ENCODE measurements at regions not wholly inside any gene's neighbourhood (a gene's known extent, or its start where the extent isn't known, plus 50 kb on each side); places are given as distances from the start of the nearest gene placed in this dataset.

- no peaks in the 10 kb centered on the region for H3K36me3 ChIP-seq
- H3K4me1 ChIP-seq: no peaks in the 10 kb centered on the region
- TF ChIP-seq, protein P1, sequence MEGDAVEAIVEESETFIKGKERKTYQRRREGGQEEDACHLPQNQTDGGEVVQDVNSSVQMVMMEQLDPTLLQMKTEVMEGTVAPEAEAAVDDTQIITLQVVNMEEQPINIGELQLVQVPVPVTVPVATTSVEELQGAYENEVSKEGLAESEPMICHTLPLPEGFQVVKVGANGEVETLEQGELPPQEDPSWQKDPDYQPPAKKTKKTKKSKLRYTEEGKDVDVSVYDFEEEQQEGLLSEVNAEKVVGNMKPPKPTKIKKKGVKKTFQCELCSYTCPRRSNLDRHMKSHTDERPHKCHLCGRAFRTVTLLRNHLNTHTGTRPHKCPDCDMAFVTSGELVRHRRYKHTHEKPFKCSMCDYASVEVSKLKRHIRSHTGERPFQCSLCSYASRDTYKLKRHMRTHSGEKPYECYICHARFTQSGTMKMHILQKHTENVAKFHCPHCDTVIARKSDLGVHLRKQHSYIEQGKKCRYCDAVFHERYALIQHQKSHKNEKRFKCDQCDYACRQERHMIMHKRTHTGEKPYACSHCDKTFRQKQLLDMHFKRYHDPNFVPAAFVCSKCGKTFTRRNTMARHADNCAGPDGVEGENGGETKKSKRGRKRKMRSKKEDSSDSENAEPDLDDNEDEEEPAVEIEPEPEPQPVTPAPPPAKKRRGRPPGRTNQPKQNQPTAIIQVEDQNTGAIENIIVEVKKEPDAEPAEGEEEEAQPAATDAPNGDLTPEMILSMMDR (IDR thresholded peaks at IDR 0.05): no peak
- H3K27ac ChIP-seq: no peak overlapping the region
- DNase-seq (ENCODE audit: low spot score): no peak
- no peaks in the 10 kb centered on the region for H3K27me3 ChIP-seq
- H3K4me3 ChIP-seq: no peak overlapping the region
- H3K9me3 ChIP-seq: peaks cover 0 to 11% of the 10 kb centered on the region in 2 donors
These were observed 476.6 kb upstream of the TGFBR2 start for GRCh38 chr3:30129765-30130164.

- Histone ChIP-seq H3K9me3 (peaks cover 0 to 11% of the 10 kb centered on the region in 2 donors), H3K4me1 (no peaks in the 10 kb centered on the region), H3K27ac (no peak overlapping the region), H3K27me3 (no peaks in the 10 kb centered on the region), H3K36me3 (no peaks in the 10 kb centered on the region), H3K4me3 (no peak overlapping the region)
- DNase-seq (ENCODE audit: low spot score): no peak
- TF ChIP-seq, protein P1 (IDR thresholded peaks at IDR 0.05): no peak
These were observed 476.0 kb upstream of the TGFBR2 start for GRCh38 chr3:30130391-30130790.

DNA sequence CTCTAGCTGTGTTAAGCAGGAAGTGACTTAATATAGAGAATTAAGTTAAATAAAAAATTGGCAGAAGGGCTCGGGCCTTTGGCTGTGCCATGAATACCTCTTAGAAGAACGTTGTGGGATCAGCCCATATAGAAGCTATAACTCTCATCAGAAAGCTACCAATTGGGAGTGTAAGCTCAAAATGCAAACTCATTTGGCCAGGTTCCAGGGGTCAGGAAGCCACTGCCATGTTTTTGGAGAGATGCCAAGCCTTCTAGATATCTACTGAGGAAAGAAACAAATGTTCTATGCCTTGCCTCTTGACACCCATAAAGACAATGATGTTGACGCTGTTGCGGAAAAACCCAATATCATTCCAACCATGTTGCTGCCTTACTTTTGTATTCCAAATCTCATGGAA lies 475.2 kb upstream of the TGFBR2 start:
- Histone ChIP-seq H3K4me1 (no peaks in the 10 kb centered on the region), H3K4me3 (no peak overlapping the region), H3K27me3 (no peaks in the 10 kb centered on the region), H3K36me3 (no peaks in the 10 kb centered on the region), H3K27ac (no peak overlapping the region), H3K9me3 (peaks cover 0 to 16% of the 10 kb centered on the region in 2 donors)
- no peak for DNase-seq (ENCODE audit: low spot score)
- TF ChIP-seq, protein P1 (IDR thresholded peaks at IDR 0.05): no peak

DNA sequence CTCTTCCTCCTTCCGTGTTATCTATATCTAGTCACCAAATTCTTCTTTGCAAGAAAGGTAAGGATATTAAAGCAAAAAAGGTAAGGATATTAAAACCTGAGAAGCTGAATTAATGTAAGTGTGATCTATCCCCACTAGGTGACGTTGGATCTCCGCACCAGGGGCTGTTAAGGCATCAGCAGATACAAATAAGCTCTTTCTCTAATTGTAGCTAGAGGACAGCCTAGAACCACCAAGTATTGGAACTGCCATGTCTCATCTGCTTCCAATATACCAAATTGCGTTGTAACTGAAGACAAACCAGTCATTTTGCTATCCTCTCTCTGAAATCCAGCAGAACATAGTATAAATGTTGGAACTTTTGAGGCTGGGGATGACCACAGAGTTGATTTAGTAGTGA lies 471.2 kb upstream of the TGFBR2 start:
- H3K9me3 ChIP-seq: peaks cover 0 to 12% of the 10 kb centered on the region in 2 donors
- H3K36me3 ChIP-seq: no peaks in the 10 kb centered on the region
- no peak for DNase-seq (ENCODE audit: low spot score)
- H3K4me3 ChIP-seq: no peak overlapping the region
- TF ChIP-seq, protein P1 (IDR thresholded peaks at IDR 0.05): peak; percentile 18 to 40
- H3K4me1 ChIP-seq: no peaks in the 10 kb centered on the region
- H3K27ac ChIP-seq: no peak overlapping the region
- H3K27me3 ChIP-seq: no peaks in the 10 kb centered on the region

DNA sequence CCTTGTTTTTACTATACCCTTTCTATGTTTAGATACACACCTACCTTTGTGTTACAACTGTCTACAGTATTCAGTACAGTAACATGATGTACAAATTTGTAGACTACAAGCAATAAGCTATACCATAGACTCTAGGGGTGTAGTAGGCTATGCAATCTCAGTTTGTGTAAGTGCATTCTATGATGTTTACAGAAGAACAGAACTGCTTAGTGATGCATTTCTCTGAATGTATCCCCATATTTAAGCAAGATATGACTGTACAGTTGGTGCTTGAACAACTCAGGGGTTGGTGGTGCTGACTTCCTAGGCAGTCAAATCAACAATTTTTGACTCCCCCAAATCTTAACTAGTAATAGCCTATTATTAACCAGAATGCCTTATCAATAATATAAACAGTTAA lies 467.1 kb upstream of the TGFBR2 start:
- TF ChIP-seq, protein P1 (IDR thresholded peaks at IDR 0.05): no peak
- Histone ChIP-seq H3K36me3 (no peaks in the 10 kb centered on the region), H3K27ac (no peak overlapping the region), H3K4me3 (no peak overlapping the region), H3K9me3 (peaks cover 0 to 12% of the 10 kb centered on the region in 2 donors), H3K4me1 (no peaks in the 10 kb centered on the region), H3K27me3 (no peaks in the 10 kb centered on the region)
- no peak for DNase-seq (ENCODE audit: low spot score)

DNA sequence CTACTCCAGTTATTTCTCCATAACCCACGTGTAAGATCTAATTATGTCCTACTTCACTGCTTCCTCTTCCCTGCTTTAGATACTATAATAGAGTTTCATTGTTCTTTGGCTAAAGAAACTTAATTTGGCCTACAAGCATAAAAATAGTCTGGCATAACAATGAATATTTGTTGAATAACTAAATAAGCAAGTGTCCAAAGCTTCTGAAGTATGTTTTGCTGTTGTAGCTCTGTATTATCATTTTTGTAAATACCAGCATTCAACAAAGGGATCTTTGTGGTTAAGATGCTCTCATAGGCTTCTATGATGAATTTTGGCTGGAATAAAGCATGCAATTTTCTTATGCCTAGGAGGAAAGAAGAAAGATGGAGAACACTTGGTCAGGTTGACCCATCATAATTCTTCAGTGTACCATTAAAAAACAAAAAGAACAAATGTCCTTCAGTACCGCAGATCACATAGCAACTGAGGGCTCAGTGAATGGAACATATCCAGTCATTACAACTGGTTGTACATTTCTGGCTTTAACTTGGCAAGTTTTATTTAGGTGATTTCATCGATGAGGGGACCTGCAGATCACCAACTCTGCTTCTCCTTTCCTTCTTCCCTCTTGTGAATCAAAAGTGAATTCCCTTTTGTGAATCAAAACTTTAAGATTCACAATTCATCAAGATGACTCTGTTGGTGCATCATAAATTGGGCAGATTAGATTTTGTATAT lies 465.9 kb upstream of the TGFBR2 start:
- Histone ChIP-seq H3K4me1 (no peaks in the 10 kb centered on the region), H3K27ac (no peak overlapping the region), H3K4me3 (no peak overlapping the region), H3K27me3 (no peaks in the 10 kb centered on the region), H3K36me3 (no peaks in the 10 kb centered on the region), H3K9me3 (peaks cover 0 to 12% of the 10 kb centered on the region in 2 donors)
- no peak for DNase-seq (ENCODE audit: low spot score)
- TF ChIP-seq, protein P1 (IDR thresholded peaks at IDR 0.05): no peak
